ENCODE measurements at regions not wholly inside any gene's neighbourhood (a gene's known extent, or its start where the extent isn't known, plus 50 kb on each side); places are given as distances from the start of the nearest gene placed in this dataset.
"Not testable (repeated sequence)": the region's sequence is repeated elsewhere in the genome, so short reads cannot be mapped to it uniquely, and the experiment has no call there.

DNA sequence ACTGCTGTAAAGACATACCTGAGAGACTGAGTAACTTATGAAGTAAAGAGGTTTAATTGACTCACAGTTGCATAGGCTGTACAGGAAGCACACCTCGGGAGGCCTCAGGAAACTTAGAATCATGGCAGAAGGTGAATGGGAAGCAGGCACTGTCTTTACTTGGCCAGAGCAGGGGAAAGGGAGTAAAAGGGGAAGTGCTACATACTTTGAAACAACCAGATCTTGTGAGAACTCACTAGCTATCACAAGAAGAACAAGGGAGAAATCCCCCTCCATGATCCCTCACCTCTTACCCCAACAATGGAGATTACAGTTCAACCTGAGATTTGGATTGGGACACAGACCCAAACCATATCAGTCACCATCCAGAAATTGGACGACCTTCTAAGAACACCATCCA lies 1285.8 kb upstream of the CDH9 start:
- no peak for DNase-seq

DNA sequence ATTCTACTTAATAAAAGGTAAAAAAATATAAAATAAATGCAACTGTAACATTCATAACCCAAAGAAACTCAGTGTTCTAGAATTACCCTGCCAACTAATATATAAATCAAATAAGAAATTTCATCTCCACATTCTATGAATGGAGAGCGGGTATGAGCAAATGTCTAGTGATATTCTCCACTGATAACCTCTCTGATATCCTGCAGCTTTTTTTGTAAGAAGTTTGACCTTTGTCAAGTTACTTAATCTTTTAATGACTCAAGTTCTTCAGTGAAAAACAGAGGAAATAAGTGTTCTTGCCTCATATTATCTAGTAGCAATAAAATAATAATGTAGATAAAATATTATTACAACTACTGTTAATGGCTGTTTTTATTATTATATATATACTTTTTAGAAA lies 1275.6 kb upstream of the CDH9 start:
- DNase-seq: no peak

DNA sequence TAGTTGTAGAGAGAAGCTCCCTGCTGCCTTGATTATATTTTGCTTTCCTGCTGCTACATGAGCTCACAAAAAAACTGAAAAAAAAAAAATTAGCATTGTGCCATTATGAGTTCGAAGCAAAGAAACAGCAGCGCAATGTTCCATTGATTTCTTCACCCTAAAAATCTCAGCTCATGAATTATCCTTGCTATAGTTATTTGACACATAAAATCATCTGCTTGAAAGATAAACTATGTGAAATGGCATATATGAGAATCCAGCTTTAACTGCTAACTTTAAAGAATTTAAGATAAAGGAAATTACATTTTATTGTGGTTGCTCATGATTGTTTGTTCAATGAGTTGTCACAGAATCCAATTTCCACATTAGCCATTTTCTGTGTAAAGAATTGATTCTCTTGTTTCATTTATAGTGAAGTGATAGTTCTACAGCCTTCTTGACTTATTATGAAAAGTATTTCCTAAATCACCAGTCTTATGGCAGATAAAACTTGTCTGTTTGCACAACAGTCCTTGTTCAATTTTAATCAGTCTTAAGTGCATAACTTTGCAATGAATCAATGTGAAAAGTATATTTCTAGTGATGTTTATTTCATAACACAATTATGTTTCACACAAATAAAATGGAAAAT lies 1275.0 kb upstream of the CDH9 start:
- no peak for DNase-seq

DNA sequence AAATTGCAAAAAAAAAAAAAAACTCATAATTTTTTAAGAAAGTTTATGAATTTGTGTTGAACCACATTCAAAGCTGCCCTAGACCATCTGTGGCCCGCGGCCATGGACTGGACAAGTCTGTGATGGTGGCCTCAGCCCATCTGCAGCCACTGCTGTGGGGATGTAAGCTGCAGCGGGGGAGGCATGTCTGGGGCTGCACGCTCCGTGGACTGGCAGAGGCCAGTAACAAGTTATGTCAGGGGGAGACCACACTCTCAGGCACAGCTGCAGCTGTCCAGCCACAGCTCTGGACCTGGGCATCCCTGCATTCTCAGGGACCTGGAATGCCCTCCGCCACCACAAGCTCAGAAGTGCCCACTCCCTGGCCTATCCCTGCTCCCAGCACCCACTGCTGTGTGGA lies 1272.3 kb upstream of the CDH9 start:
- DNase-seq: no peak

DNA sequence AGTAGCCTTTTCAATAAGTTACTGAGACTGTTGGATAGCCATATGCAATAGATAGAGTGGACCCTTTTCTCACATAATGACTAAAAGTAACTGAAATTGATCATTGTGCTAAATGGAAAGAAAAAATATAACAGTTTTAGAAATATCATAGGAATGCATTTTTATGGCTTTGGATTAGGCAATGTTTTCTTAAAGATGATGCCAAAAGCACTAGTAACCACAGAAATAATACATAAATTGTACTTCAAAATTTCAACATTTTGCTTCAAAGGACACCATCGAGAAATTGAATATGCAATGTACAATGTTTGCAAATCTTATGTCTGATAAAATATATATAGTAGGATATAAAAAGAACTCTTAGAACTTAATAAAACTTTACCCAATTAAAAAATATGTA lies 1267.5 kb upstream of the CDH9 start:
- DNase-seq: no peak

DNA sequence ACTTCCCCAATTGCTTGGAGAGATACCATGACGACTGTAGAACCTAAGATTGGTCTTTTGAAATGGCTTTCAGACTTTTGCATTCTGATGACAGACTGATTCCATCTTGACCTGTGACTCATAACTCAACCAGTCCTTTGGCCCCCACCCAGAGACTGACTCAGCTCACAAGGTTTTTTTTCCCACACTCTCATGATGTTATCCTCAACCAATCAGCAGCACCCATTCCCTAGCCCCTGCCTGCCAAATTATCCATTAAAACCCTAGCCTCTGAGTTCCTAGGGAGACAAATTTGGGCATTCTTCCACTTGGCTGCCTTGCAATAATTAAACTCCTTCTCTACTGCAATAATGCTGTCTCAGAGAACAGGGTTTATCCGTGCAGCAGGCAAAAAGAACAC lies 1263.3 kb upstream of the CDH9 start:
- DNase-seq: no peak

DNA sequence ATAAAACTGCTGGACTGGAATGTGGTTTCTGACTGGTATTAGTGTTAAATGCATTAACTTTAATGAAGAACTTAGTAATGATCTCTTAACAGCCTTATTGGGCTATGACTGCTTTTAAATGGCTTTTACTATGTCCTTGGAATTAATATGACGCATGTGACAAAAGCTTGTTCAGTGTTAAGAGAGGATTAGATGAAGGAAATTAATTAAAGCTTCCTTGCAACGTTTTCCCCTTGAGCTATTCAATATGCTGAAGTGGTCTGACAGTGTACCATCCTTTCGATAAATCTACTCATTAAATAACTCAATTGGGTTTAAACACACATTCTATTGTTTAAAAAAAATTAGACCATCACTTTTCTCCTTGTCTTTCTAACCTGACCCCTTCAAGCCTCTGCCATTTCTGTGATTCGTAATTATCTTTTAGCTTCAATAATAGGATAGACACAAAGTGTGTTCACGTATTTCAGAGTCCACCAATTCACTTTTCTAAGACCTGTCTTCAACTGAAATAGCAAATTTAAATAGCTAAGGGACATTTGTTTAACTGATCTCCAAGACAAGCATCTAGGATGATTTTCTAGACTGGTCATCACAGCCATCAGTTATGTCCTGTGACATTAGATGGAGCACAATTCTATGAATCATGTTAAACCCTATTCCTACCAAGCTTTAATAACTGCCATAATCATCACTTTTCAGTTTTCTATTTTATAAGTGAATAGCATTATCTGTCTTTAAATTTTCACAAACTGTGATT lies 1258.0 kb upstream of the CDH9 start:
- DNase-seq: no peak

DNA sequence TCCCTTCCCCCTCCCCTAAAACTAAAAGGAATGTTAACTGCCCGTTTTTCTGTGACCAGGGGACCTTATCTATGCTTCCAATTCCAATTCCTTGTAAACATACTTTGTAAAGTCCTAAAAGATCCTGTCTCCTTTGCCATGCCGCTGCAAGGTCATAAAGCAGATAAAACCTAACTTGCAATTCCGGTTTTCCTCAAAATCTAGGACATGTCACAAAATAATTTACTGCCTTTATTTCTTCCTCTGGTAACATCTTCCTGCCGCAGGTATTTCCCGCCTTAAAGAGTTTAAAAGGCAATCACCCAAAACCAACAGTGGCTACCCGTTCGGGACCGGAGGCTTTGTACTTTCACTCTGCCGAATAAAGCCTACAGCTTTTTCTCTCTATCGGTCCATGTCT lies 1248.6 kb upstream of the CDH9 start:
- DNase-seq: not testable (repeated sequence)

DNA sequence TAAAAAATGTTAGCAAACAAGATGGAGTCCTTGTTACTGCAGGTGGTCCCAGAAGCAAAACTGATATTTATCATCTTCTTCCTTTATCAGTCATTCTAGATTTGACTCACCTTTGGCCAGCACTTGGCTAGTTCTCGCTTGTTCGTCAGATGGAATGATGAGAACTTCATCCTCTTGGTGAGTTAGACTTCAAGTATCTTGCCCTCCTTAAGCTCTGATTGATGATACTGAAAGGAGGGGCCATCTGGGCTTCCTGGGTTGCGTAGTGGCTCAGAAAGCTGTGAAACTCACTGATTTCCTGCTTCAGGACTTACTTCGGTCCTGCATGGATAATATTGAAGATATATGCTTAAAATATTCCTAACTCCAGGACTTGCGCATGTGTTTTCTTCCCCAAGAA lies 1248.2 kb upstream of the CDH9 start:
- DNase-seq: no peak

DNA sequence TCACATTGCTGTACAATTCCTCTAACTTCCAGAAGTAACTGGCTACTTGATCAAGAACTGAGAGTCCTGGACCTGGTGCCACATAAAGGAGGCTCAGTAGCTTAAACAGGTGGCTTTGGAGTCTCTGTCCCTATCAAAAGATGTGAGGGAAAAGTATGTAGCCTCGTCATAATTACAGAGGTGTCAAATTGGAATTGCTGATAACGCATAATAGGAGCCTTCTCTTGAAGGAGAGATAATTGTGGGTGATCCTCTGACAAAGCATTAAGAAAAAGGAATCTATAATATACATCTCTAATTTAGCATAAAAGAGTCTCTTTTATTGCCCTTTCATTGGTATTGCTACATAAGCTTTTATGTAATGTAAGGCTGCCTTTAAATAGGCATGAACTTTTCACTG lies 1246.4 kb upstream of the CDH9 start:
- no peak for DNase-seq

DNA sequence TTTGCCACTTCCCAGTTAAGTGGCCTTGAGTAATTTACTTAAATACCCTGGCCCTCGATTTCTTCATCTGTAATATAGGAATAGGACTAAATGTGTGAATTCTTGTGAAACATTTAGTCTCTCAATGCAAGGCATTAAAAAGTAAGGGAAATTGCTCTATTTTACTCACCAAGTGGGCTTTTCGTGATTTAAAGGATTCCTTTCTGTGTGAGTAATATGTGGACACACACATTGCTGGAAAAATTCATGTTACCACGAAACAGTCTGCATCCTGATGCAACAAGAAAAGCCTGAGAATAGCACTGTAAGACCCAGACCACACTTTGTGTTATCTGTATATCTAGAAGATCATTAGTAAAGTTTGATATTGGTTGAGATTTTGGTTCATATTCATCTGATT lies 1243.0 kb upstream of the CDH9 start:
- no peak for DNase-seq

DNA sequence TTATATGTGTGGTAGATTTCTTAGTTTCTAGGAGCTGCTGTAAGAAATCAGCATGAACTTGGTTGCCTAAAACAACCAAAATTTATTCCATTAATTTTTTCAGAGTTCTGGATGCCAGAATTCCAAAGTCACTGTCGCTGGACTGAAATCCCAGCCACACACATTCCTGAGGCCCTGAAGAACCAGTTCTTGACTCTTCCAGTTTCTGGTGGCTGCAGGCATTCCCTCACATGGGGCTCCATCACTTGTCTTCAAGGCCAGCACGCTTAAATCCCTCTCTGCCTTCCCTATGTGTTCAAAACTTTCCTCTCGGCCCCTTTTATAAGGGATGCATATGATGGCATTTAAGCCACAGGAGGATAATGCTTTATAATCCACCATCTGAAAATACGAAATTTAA lies 1237.5 kb upstream of the CDH9 start:
- DNase-seq: no peak

DNA sequence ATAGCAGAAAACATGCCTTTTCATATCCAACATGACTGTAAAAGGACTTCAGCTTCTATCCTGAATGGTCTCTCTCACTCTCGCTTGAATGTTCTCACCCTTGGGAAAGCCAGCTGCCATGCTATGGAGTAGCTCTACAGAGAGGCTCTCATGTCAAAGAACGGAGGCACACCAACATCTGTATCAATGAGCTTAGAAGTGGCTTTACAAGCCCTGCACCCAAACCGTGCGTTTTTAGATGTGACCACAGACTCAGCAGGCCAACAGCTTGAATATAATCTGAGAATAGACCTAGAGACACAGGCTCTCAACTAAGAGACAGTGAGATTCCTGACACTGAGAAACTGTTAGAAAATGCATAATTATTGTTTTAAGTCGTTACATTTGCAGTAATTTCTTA lies 1231.6 kb upstream of the CDH9 start:
- DNase-seq: no peak

DNA sequence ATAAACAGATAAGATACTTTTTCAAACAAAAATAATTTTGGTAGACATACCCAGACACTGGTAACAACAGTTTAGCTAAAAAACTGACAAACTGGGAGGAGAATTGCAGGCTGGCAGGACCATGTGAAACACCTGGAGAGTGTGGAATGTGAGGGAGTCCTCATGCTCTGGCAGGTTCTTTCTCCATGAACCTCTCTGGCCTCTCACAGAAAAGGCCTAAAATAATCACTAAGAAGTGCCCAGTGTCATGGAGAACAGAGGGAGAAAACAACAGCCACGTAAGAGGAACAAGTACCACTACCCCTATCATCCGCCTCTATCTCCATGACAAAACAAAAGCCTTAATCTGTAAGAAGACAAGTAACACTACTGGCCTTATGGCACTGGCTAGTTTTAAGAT lies 1227.5 kb upstream of the CDH9 start:
- no peak for DNase-seq

DNA sequence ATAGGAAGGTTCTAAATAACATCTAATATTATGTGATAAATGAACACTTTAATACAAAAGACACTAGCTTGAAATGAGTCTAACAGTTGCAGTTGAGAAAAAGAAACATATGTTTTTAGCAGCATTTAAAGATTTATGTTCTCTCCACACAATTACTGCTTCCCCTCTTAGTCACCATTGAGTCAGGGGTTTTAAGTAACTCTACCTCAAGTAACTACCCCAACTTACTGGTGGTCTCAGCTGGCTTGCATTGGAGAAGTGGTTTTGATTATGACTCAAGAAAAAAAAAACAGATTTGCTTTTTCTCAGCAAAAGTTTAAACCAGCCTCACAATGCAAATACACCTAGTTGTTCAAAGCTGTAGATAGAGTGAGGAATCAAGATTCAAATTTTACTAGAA lies 1216.5 kb upstream of the CDH9 start:
- no peak for DNase-seq

DNA sequence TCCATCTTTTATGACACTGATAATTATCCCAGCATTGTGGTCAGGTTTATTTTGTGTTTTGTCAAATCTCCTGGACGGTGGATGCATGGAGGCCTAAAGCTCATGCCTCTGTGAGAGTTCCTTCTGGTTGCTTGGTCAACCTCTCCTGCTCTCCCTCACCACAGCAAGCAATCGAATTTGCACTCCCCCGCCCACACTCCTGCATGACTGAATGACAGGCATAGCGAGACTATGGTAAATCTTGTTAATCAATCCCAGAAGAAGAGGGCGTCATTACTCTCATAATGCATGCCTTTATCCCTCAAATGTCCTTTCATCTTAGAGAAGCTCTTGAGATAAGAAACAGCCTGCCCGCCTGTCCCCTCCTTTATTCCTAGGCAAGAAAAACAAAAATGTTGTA lies 1215.0 kb upstream of the CDH9 start:
- DNase-seq: no peak

DNA sequence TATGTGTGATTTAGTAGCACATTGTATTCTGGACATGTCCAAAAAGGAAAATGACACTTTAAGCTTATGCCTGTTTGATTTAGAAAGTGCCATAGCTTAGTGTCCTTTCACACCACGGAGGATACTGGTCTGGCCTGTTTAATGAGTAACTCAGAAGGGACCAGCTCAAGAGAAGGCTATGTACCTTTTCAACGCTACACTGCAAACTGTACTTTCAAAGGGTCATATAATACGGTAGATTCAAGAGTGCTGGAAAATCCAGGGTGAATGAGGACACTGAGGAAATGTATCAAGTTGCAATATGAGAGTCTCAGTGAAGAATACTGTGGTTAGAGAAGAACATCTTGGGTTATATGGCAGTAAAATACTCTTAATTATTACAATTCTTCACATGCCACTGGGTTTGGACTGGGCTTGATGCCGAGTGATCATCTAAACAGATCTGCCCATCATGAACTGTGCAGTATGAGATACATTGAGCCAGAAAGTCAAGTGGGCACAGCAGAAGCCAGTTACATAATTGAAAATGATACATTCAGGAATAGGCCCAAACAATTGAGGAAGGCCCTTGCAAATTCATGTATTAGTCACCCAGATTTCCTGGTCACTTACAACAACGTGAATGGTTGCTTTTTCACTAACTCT lies 1211.5 kb upstream of the CDH9 start:
- no peak for DNase-seq

DNA sequence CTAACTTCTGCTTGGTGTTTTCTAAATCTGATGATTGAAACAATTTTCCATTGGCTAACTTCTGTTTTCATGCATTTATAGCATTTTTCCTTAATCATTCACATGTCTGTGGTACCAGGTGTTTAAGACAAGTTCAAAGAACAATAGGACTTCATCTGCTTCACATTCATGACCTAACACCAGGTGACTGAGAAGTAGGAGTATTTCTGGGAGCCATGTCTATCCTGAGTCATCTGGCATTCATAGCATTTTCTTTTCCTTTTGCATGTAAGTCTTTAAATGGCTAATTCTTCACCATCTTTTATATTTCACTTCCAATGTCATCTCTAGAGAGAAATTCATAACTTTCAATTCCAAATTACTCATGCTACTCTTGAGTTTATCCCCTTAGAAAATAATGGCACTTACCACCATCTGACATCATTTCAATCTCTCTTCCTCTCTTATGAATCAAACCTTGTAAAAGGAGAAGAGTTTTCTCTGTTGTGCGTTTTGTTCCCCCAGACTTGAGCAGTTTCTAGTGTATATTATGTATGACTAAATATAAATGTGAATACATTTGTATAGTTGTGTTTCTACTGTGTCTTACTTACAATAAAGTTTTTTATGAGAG lies 1196.1 kb upstream of the CDH9 start:
- DNase-seq: no peak

DNA sequence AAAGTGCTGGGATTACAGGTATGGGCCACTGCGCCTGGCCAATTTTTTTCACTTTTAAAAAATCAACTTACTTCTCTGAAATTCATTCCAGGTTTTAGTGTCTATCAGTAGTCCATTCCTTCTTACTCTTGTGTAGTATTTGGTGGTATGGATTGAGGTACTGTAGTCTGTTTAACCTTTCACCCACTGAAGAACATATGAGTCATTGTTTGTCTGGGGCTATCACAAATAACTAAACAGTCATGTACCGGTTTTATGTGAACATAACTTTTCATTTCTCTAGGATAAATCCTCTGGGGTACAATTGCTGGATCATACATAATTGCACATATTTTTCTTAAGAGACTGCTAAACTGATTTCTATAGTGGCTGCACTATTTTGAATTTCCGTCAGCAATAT lies 1188.0 kb upstream of the CDH9 start:
- no peak for DNase-seq

DNA sequence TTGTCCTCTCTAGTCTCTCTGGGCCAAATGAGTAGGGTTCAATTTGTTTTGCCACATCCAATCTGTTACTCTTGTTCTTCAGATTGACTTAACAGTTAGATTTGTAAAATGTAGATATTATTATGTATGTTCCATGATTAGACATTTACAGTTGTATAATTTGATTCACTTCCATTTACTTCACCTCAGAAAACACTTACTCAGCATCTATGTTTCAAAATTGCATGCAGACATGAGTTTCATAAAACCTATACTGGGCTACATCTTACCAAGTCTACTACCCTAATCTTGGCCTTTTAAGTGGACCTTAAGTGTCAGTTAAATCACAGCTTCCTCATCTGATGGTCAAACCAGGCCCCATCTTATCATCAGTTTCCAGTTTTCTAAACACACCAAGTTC lies 1181.2 kb upstream of the CDH9 start:
- DNase-seq: no peak

DNA sequence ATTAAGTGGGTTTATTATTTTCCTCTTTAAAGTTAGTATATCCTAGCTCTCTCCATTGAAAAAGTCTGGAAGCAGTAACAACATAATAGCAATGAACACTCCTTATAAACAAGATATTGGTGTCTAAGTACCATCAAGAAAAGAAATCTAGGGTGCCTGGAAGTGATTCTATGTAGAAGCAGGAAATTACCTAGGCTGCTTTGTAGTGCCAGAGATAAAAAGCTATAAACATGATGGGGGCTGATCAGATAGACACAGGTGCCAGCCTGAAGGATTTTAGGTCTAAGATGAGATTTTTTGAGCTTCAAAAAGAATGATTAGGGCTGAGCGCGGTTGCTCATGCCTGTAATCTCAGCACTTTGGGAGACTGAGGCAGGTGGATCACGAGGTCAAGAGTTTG lies 1179.3 kb upstream of the CDH9 start:
- DNase-seq: no peak

DNA sequence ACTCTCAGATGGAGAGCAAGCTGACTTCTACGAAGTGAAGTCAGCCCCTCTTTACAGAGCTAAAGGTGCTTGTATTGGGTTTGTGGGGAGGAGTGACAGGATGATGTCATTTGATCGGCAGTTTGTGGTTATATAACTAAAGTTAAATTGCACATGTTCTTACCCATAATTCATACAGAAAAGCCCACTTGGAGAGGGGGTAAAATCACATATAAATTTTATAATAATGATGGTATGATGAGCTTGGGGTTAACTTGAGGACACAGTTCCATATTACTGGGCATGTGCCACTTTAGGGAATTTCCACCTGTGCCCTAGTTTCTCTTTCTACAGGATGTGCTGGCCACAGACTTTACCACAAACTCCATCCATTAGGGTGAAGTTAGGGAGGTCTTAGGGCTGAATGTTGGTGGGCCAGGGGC lies 1178.6 kb upstream of the CDH9 start:
- DNase-seq: no peak

DNA sequence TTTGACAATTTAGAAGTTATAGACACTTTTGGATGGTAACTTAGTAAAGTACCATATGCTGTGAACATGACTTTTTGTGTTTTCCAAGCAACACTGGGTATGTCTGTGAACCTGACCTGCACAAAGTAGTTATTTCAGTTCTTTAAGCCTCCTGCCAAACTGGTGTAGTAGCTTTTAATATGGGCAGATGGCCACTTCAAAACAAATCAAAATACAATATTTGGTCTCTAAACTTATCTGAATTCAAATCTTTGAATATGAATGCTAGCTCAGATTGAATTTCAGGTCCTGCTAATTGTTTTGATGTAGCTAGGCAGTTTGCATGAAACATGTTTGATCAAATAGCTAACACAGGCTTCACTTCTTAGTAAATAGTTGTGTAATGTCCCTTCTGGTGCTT lies 1176.7 kb upstream of the CDH9 start:
- DNase-seq: no peak

DNA sequence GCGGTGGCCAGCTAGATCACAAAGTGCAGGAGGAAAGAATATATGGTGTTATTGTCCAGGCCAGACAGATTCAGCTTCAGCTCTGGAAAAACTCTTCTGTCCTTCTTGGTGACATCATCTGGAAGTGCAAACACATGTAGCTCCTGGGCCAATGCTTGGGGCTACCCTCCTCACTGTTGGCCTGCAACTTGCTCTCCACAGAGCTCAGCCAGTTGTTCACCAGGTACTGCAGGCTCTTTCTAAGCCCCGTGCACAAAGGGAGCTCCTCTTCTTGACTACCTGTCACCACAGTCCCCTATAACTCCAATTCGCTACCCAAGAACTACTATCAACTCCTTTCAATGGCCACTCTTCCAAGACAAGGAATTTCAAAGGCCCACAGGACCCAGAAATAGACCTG lies 1175.9 kb upstream of the CDH9 start:
- no peak for DNase-seq

Data from NCI-H2029 treated with DMSO at 0.1 percent for 48 hours (cell line).